ENCODE measurements at regions not wholly inside any gene's neighbourhood (a gene's known extent, or its start where the extent isn't known, plus 50 kb on each side); places are given as distances from the start of the nearest gene placed in this dataset.

- Histone ChIP-seq H2AK5ac (ENCODE audit: low read length, severe bottlenecking) (no peak overlapping the region), H3K4me3 (ENCODE audit: insufficient read depth in 1 of 2, low read depth in 1 of 2, low read length in 2 of 2) (no peak overlapping the region), H3K36me3 (ENCODE audit: control insufficient read depth in 1 of 2, insufficient read depth in 2 of 2, low read depth in 1 of 2, low read length in 2 of 2) (no peaks in the 10 kb centered on the region), H3K4me1 (ENCODE audit: control insufficient read depth, insufficient read depth, low read depth, low read length) (no peaks in the 10 kb centered on the region), H3K27me3 (ENCODE audit: control insufficient read depth in 1 of 2, insufficient read depth in 1 of 2, low read length in 2 of 2) (peaks cover 10 to 36% of the 10 kb centered on the region in 2 experiments), H3K9me3 (ENCODE audit: control insufficient read depth, low read length) (peaks cover 5% of the 10 kb centered on the region), H3K79me1 (replicated peaks; ENCODE audit: low read length, poor library complexity, severe bottlenecking) (no peaks in the 10 kb centered on the region), H3K14ac (ENCODE audit: low read length in 2 of 2) (no peak overlapping the region), H4K8ac (ENCODE audit: low read length) (no peak overlapping the region), H2BK120ac (ENCODE audit: low read depth, low read length) (no peak overlapping the region), H3K4ac (ENCODE audit: low read depth in 1 of 2, low read length in 2 of 2) (no peak overlapping the region), H3K9ac (ENCODE audit: low read length) (no peak overlapping the region), H3K23ac (ENCODE audit: low read length in 2 of 2) (no peak overlapping the region), H4K91ac (ENCODE audit: low read length) (no peak overlapping the region), H2BK5ac (ENCODE audit: low read depth, low read length, poor library complexity, severe bottlenecking) (no peak overlapping the region), H2BK15ac (ENCODE audit: low read depth, poor library complexity, severe bottlenecking) (no peak overlapping the region), H2BK12ac (ENCODE audit: low read length in 2 of 2) (no peak overlapping the region), H3K18ac (ENCODE audit: low read depth in 1 of 2, low read length in 2 of 2) (no peak overlapping the region), H3K27ac (ENCODE audit: low read length, poor library complexity, severe bottlenecking) (no peak overlapping the region), H3K4me2 (ENCODE audit: low read length, poor library complexity, severe bottlenecking) (no peak overlapping the region), H2AFZ (ENCODE audit: low read depth, low read length) (no peak overlapping the region)
- no peak for DNase-seq
- WGBS = 93% methylated on average over 1 of the region's 1 CpG
These were observed 102.6 kb upstream of the FNDC3A start for GRCh38 chr13:48873081-48873480.

- Histone ChIP-seq H4K91ac (ENCODE audit: low read length) (no peak overlapping the region), H2BK15ac (ENCODE audit: low read depth, poor library complexity, severe bottlenecking) (no peak overlapping the region), H4K8ac (ENCODE audit: low read length) (no peak overlapping the region), H3K9me3 (ENCODE audit: control insufficient read depth, low read length) (peaks cover under 1% of the 10 kb centered on the region), H2BK12ac (ENCODE audit: low read length in 2 of 2) (no peak overlapping the region), H3K4me3 (ENCODE audit: insufficient read depth in 1 of 2, low read depth in 1 of 2, low read length in 2 of 2) (no peak overlapping the region), H3K79me1 (replicated peaks; ENCODE audit: low read length, poor library complexity, severe bottlenecking) (no peaks in the 10 kb centered on the region), H2BK120ac (ENCODE audit: low read depth, low read length) (no peak overlapping the region), H3K27me3 (ENCODE audit: control insufficient read depth in 1 of 2, insufficient read depth in 1 of 2, low read length in 2 of 2) (peaks cover 10 to 36% of the 10 kb centered on the region in 2 experiments), H3K4me2 (ENCODE audit: low read length, poor library complexity, severe bottlenecking) (no peak overlapping the region), H3K14ac (ENCODE audit: low read length in 2 of 2) (no peak overlapping the region), H3K23ac (ENCODE audit: low read length in 2 of 2) (no peak overlapping the region), H3K4ac (ENCODE audit: low read depth in 1 of 2, low read length in 2 of 2) (no peak overlapping the region), H3K18ac (ENCODE audit: low read depth in 1 of 2, low read length in 2 of 2) (no peak overlapping the region), H3K27ac (ENCODE audit: low read length, poor library complexity, severe bottlenecking) (no peak overlapping the region), H3K9ac (ENCODE audit: low read length) (no peak overlapping the region), H3K36me3 (ENCODE audit: control insufficient read depth in 1 of 2, insufficient read depth in 2 of 2, low read depth in 1 of 2, low read length in 2 of 2) (no peaks in the 10 kb centered on the region), H3K4me1 (ENCODE audit: control insufficient read depth, insufficient read depth, low read depth, low read length) (no peaks in the 10 kb centered on the region), H2AK5ac (ENCODE audit: low read length, severe bottlenecking) (no peak overlapping the region), H2BK5ac (ENCODE audit: low read depth, low read length, poor library complexity, severe bottlenecking) (no peak overlapping the region), H2AFZ (ENCODE audit: low read depth, low read length) (no peak overlapping the region)
- WGBS = 54% methylated on average over 2 of the region's 2 CpGs
- peak; percentile 50 for DNase-seq
These were observed 102.1 kb upstream of the FNDC3A start for GRCh38 chr13:48873587-48873986.

- no peak overlapping the region for H2AFZ ChIP-seq (ENCODE audit: low read depth, low read length)
- no peak overlapping the region for H2BK15ac ChIP-seq (ENCODE audit: low read depth, poor library complexity, severe bottlenecking)
- H3K36me3 ChIP-seq (ENCODE audit: control insufficient read depth in 1 of 2, insufficient read depth in 2 of 2, low read depth in 1 of 2, low read length in 2 of 2) = no peaks in the 10 kb centered on the region
- no peak overlapping the region for H3K18ac ChIP-seq (ENCODE audit: low read depth in 1 of 2, low read length in 2 of 2)
- no peak overlapping the region for H3K23ac ChIP-seq (ENCODE audit: low read length in 2 of 2)
- peaks cover 10 to 36% of the 10 kb centered on the region in 2 experiments for H3K27me3 ChIP-seq (ENCODE audit: control insufficient read depth in 1 of 2, insufficient read depth in 1 of 2, low read length in 2 of 2)
- no peaks in the 10 kb centered on the region for H3K79me1 ChIP-seq (replicated peaks; ENCODE audit: low read length, poor library complexity, severe bottlenecking)
- H2BK120ac ChIP-seq (ENCODE audit: low read depth, low read length) = no peak overlapping the region
- no peak for DNase-seq
- H4K8ac ChIP-seq (ENCODE audit: low read length) = no peak overlapping the region
- no peak overlapping the region for H3K14ac ChIP-seq (ENCODE audit: low read length in 2 of 2)
- H4K91ac ChIP-seq (ENCODE audit: low read length) = no peak overlapping the region
- H3K9ac ChIP-seq (ENCODE audit: low read length) = no peak overlapping the region
- H3K9me3 ChIP-seq (ENCODE audit: control insufficient read depth, low read length) = no peaks in the 10 kb centered on the region
- no peak overlapping the region for H3K27ac ChIP-seq (ENCODE audit: low read length, poor library complexity, severe bottlenecking)
- H2AK5ac ChIP-seq (ENCODE audit: low read length, severe bottlenecking) = no peak overlapping the region
- no peak overlapping the region for H2BK12ac ChIP-seq (ENCODE audit: low read length in 2 of 2)
- H3K4me2 ChIP-seq (ENCODE audit: low read length, poor library complexity, severe bottlenecking) = no peak overlapping the region
- no peak overlapping the region for H2BK5ac ChIP-seq (ENCODE audit: low read depth, low read length, poor library complexity, severe bottlenecking)
- H3K4me1 ChIP-seq (ENCODE audit: control insufficient read depth, insufficient read depth, low read depth, low read length) = no peaks in the 10 kb centered on the region
- WGBS = 67% methylated on average over 3 of the region's 3 CpGs
- no peak overlapping the region for H3K4me3 ChIP-seq (ENCODE audit: insufficient read depth in 1 of 2, low read depth in 1 of 2, low read length in 2 of 2)
- no peak overlapping the region for H3K4ac ChIP-seq (ENCODE audit: low read depth in 1 of 2, low read length in 2 of 2)
These were observed 101.5 kb upstream of the FNDC3A start for GRCh38 chr13:48874165-48874564.

- Histone ChIP-seq H3K4me3 (ENCODE audit: insufficient read depth in 1 of 2, low read depth in 1 of 2, low read length in 2 of 2) (no peak overlapping the region), H4K8ac (ENCODE audit: low read length) (no peak overlapping the region), H3K27ac (ENCODE audit: low read length, poor library complexity, severe bottlenecking) (no peak overlapping the region), H3K23ac (ENCODE audit: low read length in 2 of 2) (no peak overlapping the region), H3K9me3 (ENCODE audit: control insufficient read depth, low read length) (no peaks in the 10 kb centered on the region), H2AK5ac (ENCODE audit: low read length, severe bottlenecking) (no peak overlapping the region), H2BK120ac (ENCODE audit: low read depth, low read length) (no peak overlapping the region), H2BK15ac (ENCODE audit: low read depth, poor library complexity, severe bottlenecking) (no peak overlapping the region), H3K18ac (ENCODE audit: low read depth in 1 of 2, low read length in 2 of 2) (no peak overlapping the region), H2BK5ac (ENCODE audit: low read depth, low read length, poor library complexity, severe bottlenecking) (no peak overlapping the region), H3K4me1 (ENCODE audit: control insufficient read depth, insufficient read depth, low read depth, low read length) (no peaks in the 10 kb centered on the region), H3K14ac (ENCODE audit: low read length in 2 of 2) (no peak overlapping the region), H2AFZ (ENCODE audit: low read depth, low read length) (no peak overlapping the region), H2BK12ac (ENCODE audit: low read length in 2 of 2) (no peak overlapping the region), H3K4ac (ENCODE audit: low read depth in 1 of 2, low read length in 2 of 2) (no peak overlapping the region), H3K4me2 (ENCODE audit: low read length, poor library complexity, severe bottlenecking) (no peak overlapping the region), H3K9ac (ENCODE audit: low read length) (no peak overlapping the region), H3K79me1 (replicated peaks; ENCODE audit: low read length, poor library complexity, severe bottlenecking) (no peaks in the 10 kb centered on the region), H3K27me3 (ENCODE audit: control insufficient read depth in 1 of 2, insufficient read depth in 1 of 2, low read length in 2 of 2) (peaks cover 10 to 36% of the 10 kb centered on the region in 2 experiments), H4K91ac (ENCODE audit: low read length) (no peak overlapping the region), H3K36me3 (ENCODE audit: control insufficient read depth in 1 of 2, insufficient read depth in 2 of 2, low read depth in 1 of 2, low read length in 2 of 2) (no peaks in the 10 kb centered on the region)
- 35% methylated on average over 2 of the region's 4 CpGs for WGBS
- DNase-seq = no peak
These were observed 100.7 kb upstream of the FNDC3A start for GRCh38 chr13:48875047-48875446.
